GM12892 (cell line): ENCODE measurements at regions not wholly inside any gene's neighbourhood (a gene's known extent, or its start where the extent isn't known, plus 50 kb on each side); places are given as distances from the start of the nearest gene placed in this dataset.

ENCODE experiments used
- POLR2A ChIP-seq: IDR thresholded peaks from 2 replicates; pipeline ENCODE4 v1.6.1; 2011; ENCODE audit warnings: low read depth, low read length, control low read depth
- POLR2AphosphoS5 ChIP-seq: IDR thresholded peaks from 2 replicates; pipeline ENCODE4 v1.6.1; 2011; ENCODE audit warnings: low read depth, low read length, control low read depth

DNA sequence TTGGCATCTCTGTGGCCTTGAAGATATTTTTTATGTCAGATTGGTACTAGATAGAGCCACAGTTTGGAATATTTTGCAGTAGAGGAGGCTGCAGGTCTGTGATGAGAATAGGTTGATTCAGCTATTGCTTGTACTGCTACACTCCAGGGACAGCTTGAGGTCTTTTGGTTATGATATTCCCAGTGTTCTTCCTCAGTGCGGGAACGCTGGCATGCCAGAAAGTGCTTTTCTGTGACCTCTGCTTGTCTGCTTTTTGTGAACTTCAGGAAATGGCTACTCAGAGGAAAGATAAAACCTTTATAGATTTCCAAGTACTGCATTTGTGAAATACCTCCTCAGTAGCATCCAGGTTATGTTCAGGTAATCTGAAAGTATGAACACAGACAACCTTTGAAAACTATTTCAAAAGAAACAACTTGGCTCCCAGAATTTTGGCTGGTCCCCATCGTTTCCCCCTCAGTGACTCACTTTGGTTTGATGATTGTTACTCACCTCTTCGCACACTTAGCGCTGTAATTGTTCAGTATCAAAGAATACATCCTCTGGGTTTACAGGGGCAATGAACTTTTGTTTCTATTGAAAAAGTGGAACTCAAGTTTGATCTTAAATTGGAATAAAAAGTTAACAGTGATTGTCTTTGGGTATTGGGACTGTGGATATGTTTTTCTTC lies 191.4 kb downstream of the HIPK3 start:
- TF ChIP-seq POLR2A (no peak), POLR2AphosphoS5 (no peak)
